ENCODE measurements at regions not wholly inside any gene's neighbourhood (a gene's known extent, or its start where the extent isn't known, plus 50 kb on each side); places are given as distances from the start of the nearest gene placed in this dataset.
A peak's percentile ranks its signal among the peaks of the same experiment; 100 is the strongest.

DNA sequence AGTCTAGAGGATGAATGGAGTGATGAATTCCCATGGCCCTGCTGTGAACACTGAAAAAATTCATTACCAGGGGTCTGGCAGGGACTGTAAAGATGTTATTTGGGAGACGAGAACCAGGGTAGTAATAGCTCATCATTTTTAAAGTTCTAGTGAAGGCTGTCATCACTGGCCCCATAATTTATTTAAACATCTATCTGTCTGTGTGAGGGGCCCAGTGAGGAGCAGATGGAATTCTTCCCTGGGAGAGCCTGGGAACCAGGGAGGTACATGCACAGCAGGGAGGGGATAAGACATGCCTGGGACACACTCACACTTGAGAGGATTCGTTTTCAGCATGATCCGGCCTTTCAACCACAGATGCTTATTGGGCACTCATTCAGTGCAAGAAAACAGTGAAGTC is 162.0 kb downstream of the PDGFRA start:
- Mint-ChIP-seq H3K36me3 (ENCODE audit: unreplicated experiment) (peaks cover 8% of the 10 kb centered on the region), H3K27ac (ENCODE audit: unreplicated experiment) (peak overlapping the region; percentile 25), H3K27me3 (ENCODE audit: unreplicated experiment) (no peaks in the 10 kb centered on the region), H3K4me1 (ENCODE audit: low read depth, unreplicated experiment) (peaks cover 10% of the 10 kb centered on the region), H3K4me3 (ENCODE audit: unreplicated experiment) (no peak overlapping the region), H3K9me3 (ENCODE audit: unreplicated experiment) (peaks cover 4% of the 10 kb centered on the region)
- DNase-seq = no peak
- no peak for TF ChIP-seq CTCF (IDR thresholded peaks at IDR 0.05; ENCODE audit: partially characterized antibody, unreplicated experiment)

GRCh38 chr4:54392479-54392878 is 163.4 kb downstream of the PDGFRA start:
- H3K9me3 Mint-ChIP-seq (ENCODE audit: unreplicated experiment) = peaks cover 4% of the 10 kb centered on the region

DNA sequence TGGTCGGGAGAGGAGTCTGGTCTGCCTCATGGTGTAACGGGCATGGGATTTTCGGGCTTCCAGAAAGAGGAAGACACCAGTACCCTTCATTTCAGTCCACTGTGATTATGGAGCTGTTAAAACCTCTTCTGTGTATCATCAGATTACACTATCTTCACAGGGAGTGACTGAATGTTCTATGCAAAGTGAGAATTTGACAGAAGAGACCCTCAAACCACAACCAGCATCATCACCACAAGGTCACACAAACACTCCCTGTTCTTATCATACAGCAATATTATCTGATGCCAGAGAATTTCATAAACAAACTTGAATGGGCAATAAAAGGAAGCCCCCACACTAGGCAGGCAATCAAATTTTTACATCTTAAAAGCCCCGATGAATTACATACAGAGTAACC is 164.2 kb downstream of the PDGFRA start:
- H3K4me1 Mint-ChIP-seq (ENCODE audit: low read depth, unreplicated experiment) = peaks cover 10% of the 10 kb centered on the region
- no peak overlapping the region for H3K4me3 Mint-ChIP-seq (ENCODE audit: unreplicated experiment)
- peaks cover 9% of the 10 kb centered on the region for H3K36me3 Mint-ChIP-seq (ENCODE audit: unreplicated experiment)
- no peak overlapping the region for H3K27ac Mint-ChIP-seq (ENCODE audit: unreplicated experiment)
- no peak for DNase-seq
- TF ChIP-seq CTCF (IDR thresholded peaks at IDR 0.05; ENCODE audit: partially characterized antibody, unreplicated experiment) = no peak
- peaks cover 2% of the 10 kb centered on the region for H3K9me3 Mint-ChIP-seq (ENCODE audit: unreplicated experiment)
- H3K27me3 Mint-ChIP-seq (ENCODE audit: unreplicated experiment) = peaks cover 2% of the 10 kb centered on the region

More at GRCh38 chr4:54392479-54392878, 163.4 kb downstream of the PDGFRA start:
- H3K36me3 Mint-ChIP-seq (ENCODE audit: unreplicated experiment) = peaks cover 9% of the 10 kb centered on the region
- H3K27ac Mint-ChIP-seq (ENCODE audit: unreplicated experiment) = no peak overlapping the region
- TF ChIP-seq CTCF (IDR thresholded peaks at IDR 0.05; ENCODE audit: partially characterized antibody, unreplicated experiment) = no peak
- peaks cover 2% of the 10 kb centered on the region for H3K27me3 Mint-ChIP-seq (ENCODE audit: unreplicated experiment)
- no peak for DNase-seq
- H3K4me1 Mint-ChIP-seq (ENCODE audit: low read depth, unreplicated experiment) = peaks cover 10% of the 10 kb centered on the region
- H3K4me3 Mint-ChIP-seq (ENCODE audit: unreplicated experiment) = no peak overlapping the region

DNA sequence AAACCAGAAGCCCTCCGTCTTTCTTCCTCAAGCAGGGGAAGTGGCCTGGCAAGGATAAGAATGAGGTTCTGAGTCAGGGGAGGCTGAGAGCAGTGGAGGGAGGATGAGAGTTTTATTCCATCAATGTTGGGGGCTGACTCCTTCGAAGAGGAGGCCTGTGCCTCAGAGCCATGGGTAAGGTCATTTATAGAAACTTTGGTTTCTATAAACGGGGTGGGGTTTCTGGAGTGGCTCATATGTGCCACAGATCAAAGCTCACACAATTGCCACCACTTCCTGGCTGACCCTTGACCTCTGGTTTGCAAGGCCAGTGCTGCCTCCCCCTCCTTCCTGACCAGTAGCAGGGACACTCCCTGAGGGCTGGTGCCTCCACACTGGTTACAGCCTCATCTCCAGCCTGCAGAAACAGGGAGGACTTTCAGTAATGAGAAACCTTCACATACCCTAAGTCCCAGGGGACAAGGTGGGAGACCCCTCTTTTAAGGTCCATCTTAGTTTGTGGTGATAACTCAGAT is 166.0 kb downstream of the PDGFRA start:
- Mint-ChIP-seq H3K4me3 (ENCODE audit: unreplicated experiment) (no peak overlapping the region), H3K27ac (ENCODE audit: unreplicated experiment) (no peak overlapping the region)
- no peak for TF ChIP-seq CTCF (IDR thresholded peaks at IDR 0.05; ENCODE audit: partially characterized antibody, unreplicated experiment)

DNA sequence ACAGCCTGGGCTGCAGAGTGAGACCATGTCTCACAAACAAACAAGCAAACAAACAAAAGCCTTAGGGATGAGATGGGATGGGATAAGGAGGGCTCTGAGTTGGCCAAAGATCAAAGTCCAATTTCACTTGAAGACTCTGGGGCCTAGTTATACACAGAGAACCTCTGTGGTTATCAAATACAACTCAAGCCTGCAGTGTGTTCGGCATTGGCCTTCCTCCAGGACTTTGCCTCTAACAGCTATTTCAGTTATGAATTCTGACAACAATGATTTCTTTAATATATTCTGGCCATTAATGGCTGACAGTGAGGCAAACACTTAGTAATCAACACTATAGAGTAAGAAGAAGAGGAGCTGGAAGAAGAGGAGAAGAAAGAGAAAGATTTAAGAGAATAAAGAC is 171.1 kb downstream of the PDGFRA start:
- Mint-ChIP-seq H3K27ac (ENCODE audit: unreplicated experiment) (no peak overlapping the region), H3K27me3 (ENCODE audit: unreplicated experiment) (peaks cover 2% of the 10 kb centered on the region), H3K4me1 (ENCODE audit: low read depth, unreplicated experiment) (no peaks in the 10 kb centered on the region), H3K4me3 (ENCODE audit: unreplicated experiment) (no peak overlapping the region), H3K36me3 (ENCODE audit: unreplicated experiment) (peaks cover 4% of the 10 kb centered on the region), H3K9me3 (ENCODE audit: unreplicated experiment) (no peaks in the 10 kb centered on the region)
- DNase-seq = no peak
- TF ChIP-seq CTCF (IDR thresholded peaks at IDR 0.05; ENCODE audit: partially characterized antibody, unreplicated experiment) = no peak

More for the DNA sequence above, 166.0 kb downstream of the PDGFRA start:
- peaks cover 10% of the 10 kb centered on the region for H3K4me1 Mint-ChIP-seq (ENCODE audit: low read depth, unreplicated experiment)
- peaks cover 2% of the 10 kb centered on the region for H3K27me3 Mint-ChIP-seq (ENCODE audit: unreplicated experiment)
- DNase-seq = no peak
- peaks cover 2% of the 10 kb centered on the region for H3K9me3 Mint-ChIP-seq (ENCODE audit: unreplicated experiment)
- peaks cover 9% of the 10 kb centered on the region for H3K36me3 Mint-ChIP-seq (ENCODE audit: unreplicated experiment)
